T1000 (cell line): ENCODE measurements at regions not wholly inside any gene's neighbourhood (a gene's known extent, or its start where the extent isn't known, plus 50 kb on each side); places are given as distances from the start of the nearest gene placed in this dataset.
"Not testable (repeated sequence)": the region's sequence is repeated elsewhere in the genome, so short reads cannot be mapped to it uniquely, and the experiment has no call there.

ENCODE experiments used
- DNase-seq: peaks from one replicate; lab custom pipeline; 2025; ENCODE audit warnings: mixed read lengths; lab: John Stamatoyannopoulos, UW

DNA sequence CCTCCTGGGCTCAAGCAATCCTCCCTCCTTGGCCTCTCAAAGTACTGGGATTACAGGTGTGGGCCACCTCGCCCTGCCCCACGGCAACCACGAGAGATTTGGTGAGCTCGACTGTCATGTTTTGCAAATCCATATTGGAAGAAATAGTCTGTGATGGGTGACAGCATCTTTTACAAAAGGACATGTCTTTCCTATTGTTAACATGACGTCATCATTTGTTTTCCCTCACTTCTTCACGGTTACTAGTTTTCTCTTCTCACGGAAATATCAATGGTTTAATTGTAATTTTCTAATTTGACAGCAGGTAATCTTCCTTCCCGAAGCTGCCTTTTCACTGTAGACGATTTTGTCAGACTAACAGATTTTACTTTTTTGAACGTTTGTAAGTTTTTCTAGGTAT lies 110.8 kb upstream of the GREM2 start:
- no peak for DNase-seq

DNA sequence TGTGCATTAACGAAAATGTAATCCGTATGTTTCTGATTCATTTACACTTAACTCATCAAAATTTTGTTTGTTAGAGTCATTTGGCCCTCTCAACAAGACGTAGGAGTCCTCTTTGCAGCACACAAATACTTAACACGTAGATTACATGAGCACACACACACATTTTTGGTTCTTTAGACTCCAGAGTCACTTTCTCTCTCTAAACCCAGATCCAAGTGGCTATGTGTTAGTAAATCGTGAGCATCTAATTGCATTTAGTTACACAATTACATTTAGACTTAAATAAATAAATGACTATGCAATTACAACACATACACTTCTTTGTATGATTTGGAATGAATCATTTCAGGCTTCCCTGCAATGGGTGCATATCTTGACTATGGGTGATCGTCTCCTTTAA lies 109.0 kb upstream of the GREM2 start:
- DNase-seq: no peak

DNA sequence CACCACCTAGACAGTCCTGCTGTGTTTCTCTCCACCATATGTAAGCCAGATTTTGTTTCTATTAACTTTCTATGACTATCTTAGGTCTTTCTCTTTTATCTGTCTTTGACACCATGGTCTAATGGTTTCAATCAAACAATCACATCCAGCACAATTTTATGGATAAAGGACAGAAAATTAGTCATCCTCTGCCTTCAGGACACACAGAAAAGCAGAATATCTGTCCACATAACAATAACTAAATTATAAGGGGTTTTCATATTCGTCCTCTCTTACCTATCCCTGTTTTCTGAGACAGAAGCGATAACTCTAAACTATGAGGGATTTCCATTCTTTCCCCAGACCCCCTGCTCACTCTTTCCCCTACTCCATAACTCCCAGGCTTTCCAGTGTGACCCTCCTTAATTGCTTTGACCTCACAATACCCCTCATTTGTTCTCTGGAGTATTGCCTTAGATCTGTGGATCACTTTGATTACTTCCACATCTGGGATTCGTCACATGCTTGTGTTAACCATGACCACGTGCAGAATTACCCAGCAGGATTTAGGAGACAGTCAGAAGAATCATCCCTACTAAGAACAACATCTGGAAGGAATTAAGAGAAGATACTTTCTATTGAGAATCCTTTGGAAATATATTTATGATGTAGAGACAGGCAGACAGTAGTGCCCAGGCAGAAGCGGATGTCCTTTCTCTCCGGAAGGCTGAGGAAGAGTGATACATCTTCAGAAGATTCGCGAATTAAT lies 108.2 kb upstream of the GREM2 start:
- no peak for DNase-seq

DNA sequence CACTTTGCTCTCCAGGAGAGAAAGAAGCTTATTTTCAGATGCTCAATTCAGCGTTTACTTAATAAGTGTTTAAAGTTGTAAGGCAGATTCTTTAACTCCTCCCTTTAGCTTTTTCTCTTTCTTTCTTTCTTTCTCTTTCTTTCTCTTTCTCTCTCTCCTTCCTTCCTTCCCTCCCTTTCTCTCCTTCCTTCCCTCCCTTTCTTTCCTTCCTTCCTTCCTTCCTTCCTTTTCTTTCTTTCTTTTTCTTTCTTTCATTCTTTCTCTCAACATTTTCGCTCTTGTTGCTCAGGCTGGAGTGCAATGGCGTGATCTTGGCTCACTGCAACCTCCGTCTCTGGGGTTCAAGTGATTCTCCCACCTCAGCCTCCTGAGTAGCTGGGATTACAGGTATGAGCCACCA lies 104.6 kb upstream of the GREM2 start:
- DNase-seq: not testable (repeated sequence)

DNA sequence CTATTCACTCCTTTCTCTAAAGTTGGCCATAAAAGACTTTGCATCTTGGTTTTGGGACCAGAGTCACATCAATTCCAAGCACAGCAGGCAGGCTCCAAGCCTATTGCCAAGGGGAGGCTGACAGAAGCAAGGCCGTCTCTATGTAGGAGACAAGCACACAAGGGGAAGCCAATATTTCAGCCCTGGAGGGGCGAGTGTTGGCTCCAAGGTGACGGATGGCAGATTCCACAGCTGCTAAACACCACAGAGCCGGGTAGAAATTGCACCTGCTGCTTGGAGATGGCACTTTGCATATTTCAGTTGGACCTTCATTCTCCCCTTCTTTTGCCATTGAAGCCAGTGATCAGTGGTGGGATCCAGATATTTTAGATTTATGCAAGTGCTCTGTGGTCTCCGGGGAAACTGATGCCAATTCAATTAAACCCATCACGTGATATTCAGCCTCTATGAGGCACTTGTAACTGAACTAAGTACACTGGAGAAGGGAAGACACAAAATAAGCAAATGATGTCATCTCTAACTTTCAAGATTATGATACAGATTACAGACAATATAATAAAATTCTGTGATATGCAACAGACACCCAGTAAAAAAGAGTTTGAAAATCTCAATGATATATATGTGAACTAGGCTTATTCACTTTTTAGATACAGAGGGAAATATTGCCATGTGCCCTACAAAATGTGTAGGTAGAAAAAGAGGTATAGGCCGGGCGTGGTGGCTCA lies 102.8 kb upstream of the GREM2 start:
- no peak for DNase-seq

DNA sequence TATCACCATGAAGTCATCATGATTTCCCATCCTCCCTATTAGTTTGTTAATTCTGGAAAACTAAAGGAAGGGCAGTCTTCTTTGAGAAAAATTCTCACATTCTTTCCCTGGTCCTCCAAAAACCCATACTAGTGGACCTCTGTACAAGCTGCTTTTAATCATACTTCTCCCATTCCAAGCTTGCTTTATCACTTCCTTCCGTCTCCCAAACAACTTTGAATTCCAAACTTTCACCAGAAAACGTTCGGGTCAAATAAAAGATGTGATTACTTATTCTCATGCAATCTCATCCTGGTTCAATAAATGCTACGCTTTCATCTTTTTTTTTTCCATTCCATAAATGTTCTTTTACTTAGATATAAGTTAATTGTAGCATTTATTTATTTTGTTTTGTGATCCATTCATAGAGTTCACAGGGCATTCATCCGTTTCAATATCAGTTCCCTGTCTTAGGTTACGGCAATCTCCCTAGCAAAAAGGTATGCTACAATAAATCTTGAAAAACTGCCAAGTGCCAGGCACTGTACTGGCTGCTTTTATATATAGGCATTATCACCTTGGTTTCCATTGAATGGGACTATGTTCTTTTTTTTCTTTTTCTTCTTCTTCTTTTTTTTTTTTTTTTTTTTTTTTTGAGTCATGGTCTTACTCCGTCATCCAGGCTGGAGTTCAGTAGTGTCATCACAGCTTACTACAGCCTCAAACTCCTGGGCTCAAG lies 100.2 kb upstream of the GREM2 start:
- no peak for DNase-seq

DNA sequence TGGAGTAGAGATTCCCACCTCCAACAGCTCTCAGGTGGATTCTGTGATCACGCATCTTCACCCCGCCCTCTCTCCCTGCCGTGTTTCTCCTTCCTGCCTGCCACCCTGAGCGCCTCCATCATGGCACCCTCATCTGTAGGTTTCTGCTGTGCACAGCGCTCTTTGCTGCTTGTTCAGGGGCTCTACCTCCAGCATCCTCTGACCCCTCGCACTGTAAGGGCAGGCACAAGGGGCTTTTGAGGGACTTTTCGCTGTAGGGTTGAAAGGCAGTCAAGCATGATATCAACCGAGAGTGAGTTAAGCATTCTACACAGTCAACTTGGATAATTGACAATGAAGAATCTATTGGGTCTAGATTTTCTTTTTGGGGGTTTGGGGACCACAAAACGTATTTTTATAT lies 99.1 kb upstream of the GREM2 start:
- DNase-seq: no peak

DNA sequence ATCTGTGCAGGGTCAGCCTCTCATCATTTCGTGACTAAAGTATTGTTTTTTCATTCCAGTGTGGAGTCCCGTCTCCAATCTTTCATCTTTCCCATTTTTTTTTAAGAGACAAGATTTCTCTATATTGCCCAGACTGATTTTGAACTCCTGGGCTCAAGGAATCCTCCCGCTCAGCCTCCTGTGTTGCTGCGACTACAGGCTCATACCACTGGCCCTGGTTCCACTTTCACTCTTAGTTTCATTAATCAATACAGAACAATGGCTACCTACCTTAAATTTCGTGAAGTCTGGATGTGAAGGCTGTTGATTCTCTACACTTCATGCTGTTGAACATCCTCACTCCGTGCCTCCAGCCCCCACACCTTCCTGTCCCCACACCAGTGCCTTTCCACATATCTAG lies 97.7 kb upstream of the GREM2 start:
- DNase-seq: no peak

DNA sequence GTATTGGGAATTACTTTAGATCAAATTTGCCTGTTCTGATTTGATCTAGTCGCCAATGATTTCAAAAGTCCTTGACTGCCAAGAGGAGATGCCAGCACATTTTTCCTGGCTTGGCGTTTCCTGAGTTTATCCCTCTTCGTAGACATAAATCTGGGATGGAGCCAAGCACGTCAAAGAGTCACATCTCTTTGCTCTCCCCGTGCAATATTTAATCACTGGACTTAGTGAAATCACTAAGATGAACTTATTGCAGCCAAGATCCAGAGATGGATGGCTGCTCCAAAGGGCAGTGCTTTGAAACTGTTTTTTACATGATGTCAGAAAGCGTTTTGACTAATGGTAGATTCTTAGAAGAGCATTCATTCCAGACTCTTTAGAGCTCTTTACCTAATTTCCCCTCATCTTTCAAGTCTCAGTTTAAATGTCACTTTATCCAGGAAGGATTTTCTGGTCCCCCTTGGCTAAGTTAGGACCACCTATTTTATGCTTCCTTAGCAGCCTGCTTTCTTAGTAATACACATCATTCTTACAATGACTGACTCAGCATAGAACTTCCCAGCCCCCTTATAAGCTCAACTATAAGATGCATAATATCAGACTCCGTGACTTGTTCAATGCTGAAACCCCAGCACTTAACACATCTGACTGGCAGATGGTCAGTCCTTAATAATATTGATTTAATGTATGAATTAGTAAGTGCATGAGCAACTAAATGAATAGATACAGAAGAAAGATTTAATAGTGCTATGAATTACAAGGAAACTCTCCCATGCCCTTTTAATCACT lies 94.4 kb upstream of the GREM2 start:
- DNase-seq: no peak

DNA sequence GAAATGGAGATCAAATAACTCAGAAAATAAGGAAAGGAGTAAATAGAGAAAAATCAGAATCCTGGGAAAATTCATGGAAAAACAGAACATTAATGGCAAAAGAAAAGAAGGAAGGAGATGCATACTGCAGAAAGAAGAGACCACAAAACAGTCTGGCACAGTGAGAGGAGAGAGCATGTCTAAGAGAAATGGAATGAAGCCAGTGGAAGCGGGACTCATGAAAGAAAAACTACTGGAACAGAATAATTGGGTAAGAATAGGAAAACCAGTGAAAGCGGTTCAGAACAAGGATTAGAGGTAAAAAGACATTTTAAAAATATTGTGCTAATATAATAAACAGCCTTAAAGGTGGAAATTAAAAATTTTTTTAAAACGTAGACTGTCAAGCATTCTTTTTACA lies 93.6 kb upstream of the GREM2 start:
- DNase-seq: no peak

DNA sequence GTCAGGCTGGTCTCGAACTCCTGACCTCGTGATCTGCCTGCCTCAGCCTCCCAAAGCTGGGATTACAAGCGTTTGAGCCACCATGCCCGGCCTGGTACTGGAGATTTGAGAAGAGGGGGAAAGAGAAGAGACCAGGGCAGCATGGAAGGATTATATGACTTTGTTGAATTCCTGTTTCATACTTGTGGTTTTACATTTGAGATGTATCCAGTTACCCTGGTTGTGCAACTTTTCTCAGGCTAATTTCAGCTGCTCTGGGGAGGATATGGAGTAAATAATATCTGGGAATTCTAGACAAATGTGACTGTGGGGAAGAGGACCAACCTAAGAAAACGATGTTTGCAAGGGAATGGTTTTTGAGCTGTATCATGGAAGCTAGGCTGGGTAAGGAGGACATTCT lies 89.5 kb upstream of the GREM2 start:
- DNase-seq: no peak

DNA sequence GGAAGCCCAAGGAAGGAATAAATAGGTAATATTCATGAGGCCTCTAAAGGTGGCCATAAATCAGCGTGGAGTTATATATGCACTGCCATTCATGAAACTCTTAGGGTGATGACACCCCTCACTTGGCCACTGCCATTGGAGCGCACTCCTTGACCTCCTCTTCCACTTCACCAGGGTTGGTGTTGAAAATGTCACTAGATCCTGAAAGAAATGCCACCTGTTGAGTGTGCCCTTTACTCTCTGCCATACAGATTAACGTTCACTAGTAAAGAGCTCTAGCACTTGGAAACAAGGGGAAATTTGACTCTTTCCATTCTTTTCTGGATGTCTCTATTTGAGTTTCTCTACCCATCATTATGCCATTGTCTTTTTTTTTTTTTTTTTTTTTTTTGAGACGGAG lies 83.5 kb upstream of the GREM2 start:
- DNase-seq: no peak

DNA sequence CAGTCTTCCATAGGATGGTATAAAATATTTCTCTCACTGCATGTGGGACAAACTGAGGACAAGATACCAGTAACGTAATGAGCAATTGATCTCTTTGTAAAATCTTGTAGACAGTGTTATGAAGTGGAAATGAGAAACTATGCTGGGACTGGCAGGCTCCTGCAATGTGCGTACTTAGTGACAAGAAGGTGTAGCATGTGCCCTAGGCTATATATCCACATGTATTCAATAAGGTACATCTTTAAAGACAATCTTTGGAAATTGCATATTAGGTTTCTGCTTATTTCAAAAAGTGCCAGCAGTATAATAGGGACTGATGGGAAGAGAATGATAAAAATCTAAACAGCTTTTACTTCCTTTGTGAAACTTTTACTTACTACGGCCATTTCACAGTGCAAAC lies 81.9 kb upstream of the GREM2 start:
- DNase-seq: no peak

DNA sequence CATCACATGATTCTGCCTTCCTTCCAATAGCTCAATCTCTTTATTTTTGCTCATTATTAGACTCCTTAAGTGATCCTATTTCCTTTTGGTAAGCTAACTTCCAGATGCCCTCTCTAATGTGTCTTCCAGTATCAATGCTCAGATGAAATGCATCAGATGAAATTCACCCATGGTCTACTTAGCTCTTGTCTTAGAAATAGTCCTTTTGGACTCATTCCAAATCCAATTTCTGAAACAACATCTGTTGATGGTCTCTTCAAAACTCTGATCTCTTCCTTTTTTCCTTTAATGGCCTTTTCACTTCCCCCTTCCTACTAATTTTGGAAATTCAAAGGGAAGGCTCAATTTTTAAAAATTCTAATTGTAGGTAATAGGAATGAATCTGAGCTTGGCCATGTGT lies 81.1 kb upstream of the GREM2 start:
- no peak for DNase-seq

DNA sequence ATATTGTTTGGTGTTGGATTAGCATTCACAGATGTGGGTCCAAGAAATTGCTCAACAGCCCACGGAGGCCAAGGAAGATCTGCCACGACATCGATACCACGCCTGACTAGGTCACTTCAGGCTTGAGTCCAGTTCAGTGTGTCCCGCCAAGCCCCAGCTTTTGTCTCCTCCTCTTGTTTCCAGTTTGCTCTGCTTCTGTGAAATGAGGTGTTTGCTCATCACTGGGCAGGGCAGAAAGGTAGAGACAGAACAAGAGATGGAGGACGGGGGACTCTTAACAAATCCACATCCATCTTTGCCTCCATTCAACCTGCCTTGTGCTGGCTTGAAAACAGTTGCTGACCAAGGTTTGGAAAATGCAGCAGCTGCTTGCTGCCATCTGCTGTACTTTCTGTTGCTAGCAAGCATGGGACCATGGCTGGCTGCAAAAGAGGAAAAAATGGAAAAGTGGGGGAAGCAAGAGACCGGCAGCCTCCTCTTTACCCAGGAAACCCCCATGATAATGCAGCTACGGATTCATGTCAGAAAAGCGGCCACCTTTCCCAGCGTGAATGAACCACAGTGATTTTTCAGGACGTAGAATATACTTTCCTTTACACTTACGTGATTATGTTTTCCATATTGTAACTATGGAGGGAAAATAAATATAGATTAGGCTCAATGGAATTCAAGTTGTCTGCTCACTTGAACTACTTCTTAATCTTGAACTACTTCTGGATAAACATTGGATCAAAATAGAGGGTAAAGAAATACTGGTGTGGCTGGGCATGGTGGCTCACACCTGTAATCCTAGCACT lies 80.2 kb upstream of the GREM2 start:
- DNase-seq: no peak

DNA sequence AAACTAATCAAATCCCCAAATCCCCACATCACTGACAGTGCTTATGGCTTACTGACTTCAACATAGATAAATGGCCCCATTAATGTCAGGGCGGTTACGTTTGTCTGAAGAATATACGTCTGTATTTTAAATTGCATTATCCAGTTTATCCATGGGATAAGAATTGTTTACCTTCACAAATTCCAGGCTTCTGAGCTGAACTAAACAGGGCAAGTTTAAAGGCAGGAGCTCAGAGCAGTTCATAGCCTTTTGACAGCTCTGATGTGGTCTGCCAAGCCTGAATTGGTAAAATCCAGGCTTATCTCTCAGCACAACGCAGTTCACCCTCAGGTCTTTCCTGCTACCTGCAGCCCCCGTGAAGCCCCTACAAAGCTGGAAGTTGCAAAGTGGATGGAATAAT lies 79.5 kb upstream of the GREM2 start:
- no peak for DNase-seq

DNA sequence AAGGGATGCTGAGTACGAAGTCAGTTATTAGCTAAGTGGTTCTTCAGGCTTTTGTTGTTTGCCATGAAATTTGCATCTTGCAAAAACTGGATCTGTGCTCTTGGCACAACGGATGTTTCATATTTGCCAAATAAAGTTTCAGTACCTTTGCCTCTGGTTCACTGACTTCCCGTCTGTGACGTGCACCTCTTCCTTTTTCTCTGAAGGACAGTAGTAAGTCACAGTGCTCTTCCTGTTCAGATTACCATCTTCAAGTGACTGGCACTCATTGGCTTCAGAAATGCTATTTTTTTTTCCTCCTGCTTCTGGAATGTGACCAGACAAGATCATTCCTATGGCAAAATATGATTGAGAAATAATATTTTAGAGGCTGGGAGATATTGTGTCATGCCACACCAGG lies 75.9 kb upstream of the GREM2 start:
- DNase-seq: no peak

DNA sequence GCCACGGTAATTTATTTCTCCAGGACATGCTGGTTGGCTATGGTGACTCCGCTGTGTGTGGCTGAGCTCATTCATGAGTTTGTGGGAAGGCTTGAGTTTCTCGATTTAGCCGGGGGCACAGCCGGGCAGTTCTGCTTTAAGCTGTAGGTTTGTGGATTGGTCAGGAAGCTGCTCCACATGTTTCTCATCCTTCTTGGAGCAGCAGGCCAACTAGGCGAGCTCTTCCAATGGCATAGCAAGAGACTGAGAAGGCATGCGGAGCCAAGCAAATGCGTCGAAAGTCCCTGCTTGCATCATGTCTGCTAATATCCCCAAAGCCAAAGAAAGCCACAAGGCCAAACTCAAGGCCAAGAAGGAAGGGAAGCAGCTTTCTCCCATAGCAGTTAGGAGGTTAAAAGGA lies 71.6 kb upstream of the GREM2 start:
- DNase-seq: no peak

DNA sequence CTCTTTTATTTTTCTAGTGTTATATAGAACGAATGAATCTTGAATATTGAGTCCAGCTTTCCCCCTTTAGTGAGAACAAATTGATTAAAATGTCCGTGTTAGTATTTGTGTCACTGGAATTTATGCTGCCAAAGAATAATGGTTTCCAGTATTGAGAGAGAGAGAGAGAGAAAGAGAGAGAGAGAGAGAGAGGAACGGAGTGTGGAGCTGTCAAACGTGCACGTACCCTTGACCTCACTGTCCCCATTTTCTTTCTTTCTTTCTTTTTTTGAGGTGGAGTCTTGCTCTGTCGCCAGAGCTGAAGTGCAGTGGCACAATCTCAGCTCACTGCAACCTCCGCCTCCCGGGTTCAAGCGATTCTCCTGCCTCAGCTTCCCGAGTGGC lies 70.9 kb upstream of the GREM2 start:
- no peak for DNase-seq

DNA sequence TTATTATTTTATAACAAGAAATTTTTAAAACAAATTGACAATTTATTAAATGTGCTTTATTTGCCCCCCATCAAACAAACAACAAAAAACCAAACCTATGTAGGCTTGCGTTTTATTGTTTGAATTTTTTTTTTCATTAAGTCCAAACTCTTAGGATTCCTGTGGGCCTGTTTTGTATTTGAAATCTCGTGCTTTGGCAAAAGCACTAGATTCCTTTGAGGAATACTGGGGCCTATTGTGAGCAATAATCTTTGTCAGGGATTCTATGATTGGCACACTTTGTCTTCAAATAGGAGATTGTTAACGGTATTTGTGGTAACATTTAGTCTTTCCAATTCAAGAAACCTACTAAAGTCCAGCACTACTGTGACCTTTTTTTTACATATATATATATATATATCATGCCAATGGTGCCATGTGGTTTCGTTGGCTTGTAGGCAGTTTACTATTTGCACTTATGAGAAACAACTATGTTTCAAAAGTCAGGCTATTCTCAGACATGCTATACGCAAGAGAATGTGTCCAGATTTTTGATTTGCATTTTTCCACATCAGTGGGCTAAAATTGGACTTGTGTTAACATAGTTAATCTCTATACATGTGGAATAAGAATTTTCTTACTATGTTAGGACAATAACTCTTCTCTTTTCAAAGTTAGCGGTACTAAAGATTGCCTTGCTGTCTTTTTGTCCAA lies 70.4 kb upstream of the GREM2 start:
- no peak for DNase-seq
